GM12875 (cell line): ENCODE measurements at regions not wholly inside any gene's neighbourhood (a gene's known extent, or its start where the extent isn't known, plus 50 kb on each side); places are given as distances from the start of the nearest gene placed in this dataset.

Source experiments
- H3K4me3 ChIP-seq: one replicate; pipeline ENCODE4 v1.5.1; 2011; ENCODE audit warnings: low read depth, low read length, control low read depth
- TF ChIP-seq, protein P1 (sequence below): IDR thresholded peaks from 2 replicates; pipeline ENCODE4 v1.5.1; 2011; ENCODE audit warnings: low read depth, mild to moderate bottlenecking, control low read depth, inconsistent platforms, low read length, moderate library complexity, borderline replicate concordance; ENCODE audit not compliant: insufficient read depth

DNA sequence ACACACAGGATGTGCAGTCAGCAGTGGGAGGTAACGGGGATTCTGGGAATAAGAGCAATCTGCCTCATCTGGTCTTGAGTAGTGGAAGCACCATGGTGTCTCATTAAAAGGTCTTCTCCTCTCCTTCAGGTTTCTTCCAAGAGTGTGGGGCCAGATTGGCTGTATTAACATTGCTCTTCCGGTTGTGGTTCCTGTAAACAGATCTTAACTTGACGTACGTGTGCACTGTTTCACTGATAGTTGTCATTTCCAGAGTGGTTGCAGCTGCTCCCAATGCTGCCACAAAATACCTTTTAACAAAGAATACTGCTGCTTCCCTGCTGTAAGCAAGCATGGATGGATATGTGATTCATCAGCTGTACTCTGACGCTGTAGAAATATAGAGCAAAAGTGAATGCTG is 1443.4 kb upstream of the TENM3 start:
- no peak overlapping the region for H3K4me3 ChIP-seq
- TF ChIP-seq, protein P1, sequence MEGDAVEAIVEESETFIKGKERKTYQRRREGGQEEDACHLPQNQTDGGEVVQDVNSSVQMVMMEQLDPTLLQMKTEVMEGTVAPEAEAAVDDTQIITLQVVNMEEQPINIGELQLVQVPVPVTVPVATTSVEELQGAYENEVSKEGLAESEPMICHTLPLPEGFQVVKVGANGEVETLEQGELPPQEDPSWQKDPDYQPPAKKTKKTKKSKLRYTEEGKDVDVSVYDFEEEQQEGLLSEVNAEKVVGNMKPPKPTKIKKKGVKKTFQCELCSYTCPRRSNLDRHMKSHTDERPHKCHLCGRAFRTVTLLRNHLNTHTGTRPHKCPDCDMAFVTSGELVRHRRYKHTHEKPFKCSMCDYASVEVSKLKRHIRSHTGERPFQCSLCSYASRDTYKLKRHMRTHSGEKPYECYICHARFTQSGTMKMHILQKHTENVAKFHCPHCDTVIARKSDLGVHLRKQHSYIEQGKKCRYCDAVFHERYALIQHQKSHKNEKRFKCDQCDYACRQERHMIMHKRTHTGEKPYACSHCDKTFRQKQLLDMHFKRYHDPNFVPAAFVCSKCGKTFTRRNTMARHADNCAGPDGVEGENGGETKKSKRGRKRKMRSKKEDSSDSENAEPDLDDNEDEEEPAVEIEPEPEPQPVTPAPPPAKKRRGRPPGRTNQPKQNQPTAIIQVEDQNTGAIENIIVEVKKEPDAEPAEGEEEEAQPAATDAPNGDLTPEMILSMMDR, result no peak

DNA sequence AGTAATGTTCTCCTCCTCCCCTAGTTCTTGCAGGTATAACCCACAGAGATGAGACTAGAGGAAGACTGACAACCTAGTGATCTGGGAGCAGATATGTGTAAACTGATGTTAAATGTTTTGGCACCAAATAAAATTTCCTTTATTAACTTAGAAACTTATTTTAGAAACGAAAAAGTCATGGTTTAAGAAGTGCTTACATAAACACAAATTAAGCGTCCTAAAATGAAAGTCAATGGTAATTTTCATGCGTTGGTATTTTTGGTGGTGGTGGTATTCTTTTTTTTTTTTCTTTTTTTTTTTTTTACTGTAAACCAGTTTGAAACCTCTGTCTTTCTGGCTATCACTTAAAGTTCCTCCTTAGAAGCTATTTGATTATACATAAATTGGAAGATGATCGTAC is 1438.1 kb upstream of the TENM3 start:
- H3K4me3 ChIP-seq, result no peak overlapping the region
- TF ChIP-seq, protein P1, result no peak

DNA sequence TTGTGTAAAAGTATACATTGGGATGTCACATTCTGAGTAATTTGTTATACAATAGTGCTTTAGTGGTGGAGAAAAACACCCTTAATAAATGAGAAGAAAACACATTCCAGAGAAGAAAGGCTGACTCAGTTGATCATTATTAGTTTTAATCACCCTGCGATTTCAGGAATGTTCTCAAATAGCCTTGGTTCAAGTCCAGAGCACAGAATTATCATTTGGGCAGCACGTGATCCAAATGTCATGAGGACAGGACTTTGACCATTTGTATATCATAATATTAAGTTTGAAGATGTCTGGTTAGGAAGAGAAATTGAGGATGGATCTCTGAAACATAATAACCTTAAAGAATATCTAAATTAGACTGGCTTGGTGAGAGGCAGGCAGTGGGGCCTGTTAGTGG is 1434.3 kb upstream of the TENM3 start:
- H3K4me3 ChIP-seq, result no peak overlapping the region
- TF ChIP-seq, protein P1, result no peak

- TF ChIP-seq, protein P1, result no peak
These were observed 1433.8 kb upstream of the TENM3 start for GRCh38 chr4:180809439-180809838.

GRCh38 chr4:180810581-180810980 is 1432.6 kb upstream of the TENM3 start:
- H3K4me3 ChIP-seq, result no peak overlapping the region
- TF ChIP-seq, protein P1, result no peak

More at GRCh38 chr4:180809439-180809838, 1433.8 kb upstream of the TENM3 start:
- H3K4me3 ChIP-seq, result no peak overlapping the region

- H3K4me3 ChIP-seq, result no peak overlapping the region
These were observed 1431.6 kb upstream of the TENM3 start for GRCh38 chr4:180811556-180811955.

GRCh38 chr4:180812783-180813182 is 1430.4 kb upstream of the TENM3 start:
- TF ChIP-seq, protein P1, result no peak

More at GRCh38 chr4:180811556-180811955, 1431.6 kb upstream of the TENM3 start:
- TF ChIP-seq, protein P1, result no peak

More at GRCh38 chr4:180812783-180813182, 1430.4 kb upstream of the TENM3 start:
- no peak overlapping the region for H3K4me3 ChIP-seq
